HG02840 (cell line): ENCODE measurements at regions not wholly inside any gene's neighbourhood (a gene's known extent, or its start where the extent isn't known, plus 50 kb on each side); places are given as distances from the start of the nearest gene placed in this dataset.

ENCODE experiments used
- ATAC-seq: cut with Tn5 transposase; IDR thresholded peaks from one replicate; pipeline ENCODE4 v1.9.1; 2021; ENCODE audit warnings: mild to moderate bottlenecking, moderate library complexity, moderate number of reproducible peaks; ENCODE audit not compliant: unreplicated experiment, low FRiP score

DNA sequence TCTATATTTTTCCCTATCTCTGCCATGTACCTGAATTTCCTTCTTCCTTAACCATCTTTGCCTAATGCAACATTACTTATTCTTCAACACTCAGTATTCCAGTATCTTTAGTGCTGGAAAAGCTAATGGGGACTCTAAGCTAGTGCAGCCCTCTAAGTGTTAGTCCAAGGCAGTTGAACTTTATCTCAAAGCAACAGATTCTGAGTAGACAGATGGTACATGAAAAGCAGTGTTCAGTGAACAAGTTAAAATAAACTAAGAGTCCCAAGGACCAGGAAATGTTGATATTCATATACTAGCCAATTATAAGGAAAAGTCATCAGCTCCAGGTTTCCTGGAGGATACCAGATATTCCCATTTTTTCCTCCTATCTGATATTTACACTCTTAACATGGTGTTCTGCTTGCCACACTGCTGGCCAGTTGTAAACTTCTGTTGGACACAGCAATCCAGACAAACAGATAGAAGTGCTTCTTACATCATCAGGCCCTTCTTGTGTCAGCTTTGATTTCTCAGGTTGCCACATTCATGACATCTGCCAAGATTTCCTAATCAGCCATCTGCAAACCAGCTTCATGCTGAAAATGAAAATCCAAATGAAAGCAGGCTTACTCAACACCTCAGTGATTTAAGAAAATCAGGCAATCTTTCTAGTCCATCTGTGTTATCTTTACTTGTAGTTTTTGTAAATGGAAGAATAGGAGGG, 255.9 kb upstream of the POU2AF2 start:
- no peak for ATAC-seq

DNA sequence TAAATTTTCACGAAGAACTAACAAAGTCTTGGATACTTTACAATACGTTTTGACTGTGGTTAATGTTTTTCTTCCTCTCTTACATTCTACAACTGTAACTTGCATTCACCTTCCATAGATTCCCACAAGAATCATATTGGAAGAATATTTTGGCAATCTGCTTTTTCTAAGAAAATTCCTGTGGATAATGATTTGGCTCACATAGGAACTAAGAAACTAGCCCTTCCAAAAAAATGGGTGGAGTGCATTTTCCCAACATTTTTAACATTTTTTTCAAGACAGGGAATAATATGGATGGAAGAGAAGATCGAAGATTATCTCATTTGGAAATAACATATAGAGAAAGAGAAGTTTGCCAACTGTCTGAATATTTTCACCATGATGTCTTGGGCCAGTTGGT, 256.9 kb upstream of the POU2AF2 start:
- ATAC-seq, result no peak

DNA sequence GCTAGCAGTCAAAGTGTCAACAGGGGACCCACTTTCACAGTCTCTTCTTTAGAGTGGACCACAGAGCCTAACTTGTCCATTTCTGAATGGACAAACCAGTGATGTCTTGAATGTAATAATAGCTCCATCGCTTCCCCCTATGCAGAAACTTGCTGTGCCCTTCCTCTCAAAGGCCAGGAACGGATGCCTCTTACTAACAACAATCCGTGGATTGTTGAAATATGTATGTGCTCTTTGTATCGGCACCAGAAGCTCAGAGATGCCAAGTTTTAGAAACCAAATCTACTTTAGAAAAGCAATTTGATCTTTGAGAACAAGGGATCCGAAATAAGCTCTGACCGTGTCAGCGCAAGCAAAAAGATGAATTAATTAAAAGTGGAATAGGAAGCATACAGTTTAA, 259.5 kb upstream of the POU2AF2 start:
- no peak for ATAC-seq

DNA sequence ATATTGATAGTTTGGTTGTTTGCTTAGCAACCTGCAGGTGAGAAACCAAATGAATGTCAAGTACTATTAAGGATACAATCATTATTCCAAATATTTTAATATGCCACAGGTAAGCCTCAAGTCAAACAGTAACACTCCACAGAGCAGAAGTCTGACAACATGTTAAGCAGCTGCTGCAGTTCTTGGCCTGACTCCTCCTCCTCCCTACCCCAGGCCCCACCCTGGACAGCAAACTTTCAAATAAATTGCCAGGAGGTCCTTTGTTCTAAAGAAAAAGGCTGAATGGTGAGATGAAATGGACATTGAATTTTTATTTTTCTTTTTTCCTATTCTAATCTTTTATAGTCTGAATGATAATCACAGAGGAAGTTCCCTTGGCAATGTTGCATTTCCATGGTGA, 260.0 kb upstream of the POU2AF2 start:
- ATAC-seq, result no peak

DNA sequence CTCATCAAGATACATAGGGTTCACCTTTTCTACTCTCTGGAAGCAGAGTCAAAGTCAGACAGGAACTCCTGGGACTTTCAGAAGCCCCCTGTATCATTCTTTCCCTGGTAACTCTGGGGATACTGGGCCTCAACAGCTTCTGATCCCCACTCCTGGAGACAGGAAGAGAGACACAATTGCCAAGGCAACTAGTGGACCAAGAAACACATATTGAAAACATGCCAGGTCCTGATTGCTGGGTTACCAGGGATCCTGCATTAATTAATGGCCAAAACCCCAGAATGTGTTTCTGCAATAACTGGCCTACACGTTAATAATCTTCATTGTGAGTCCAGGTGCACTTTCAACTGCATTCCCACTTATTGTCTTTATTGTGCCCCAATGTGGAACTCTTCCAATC, 260.8 kb upstream of the POU2AF2 start:
- ATAC-seq, result no peak

DNA sequence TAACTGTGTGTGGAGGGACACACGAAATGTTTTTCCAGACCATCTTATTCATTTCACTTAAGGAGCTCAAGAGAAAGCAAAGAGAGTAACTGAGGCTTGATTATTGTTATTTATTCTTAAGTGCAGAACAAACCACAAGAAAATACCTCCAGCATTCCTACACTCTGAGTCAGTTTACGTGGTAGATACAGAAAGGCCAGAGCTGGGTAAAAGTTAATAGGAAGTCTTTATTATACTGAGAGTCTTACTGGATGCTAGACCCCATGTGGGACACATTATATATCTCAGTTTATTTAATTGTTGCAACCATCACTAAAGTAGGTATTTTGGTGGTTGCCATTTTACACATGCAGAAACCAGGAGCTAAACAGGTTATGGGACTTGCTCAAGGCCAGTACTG, 261.4 kb upstream of the POU2AF2 start:
- no peak for ATAC-seq

GRCh38 chr11:110982214-110982613, 263.3 kb upstream of the POU2AF2 start:
- no peak for ATAC-seq

DNA sequence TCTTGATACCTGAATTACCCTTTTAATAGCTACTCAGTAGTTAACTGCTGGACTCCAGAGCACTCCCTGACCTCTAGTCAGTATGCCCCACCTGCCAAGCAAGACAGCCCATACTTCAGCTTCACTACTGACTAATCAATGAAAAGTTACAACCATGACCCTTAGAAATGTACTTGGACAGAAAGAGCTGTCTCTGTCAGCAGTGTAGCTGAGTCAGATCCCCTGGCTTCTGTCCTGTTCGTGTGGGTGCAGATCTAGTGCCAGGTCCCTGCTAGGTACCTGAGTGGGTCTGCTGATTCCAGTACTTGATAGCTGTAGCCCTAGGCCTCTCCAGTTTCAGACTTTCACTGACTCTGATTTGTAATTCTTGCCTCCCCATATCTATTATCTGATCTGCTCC, 265.8 kb upstream of the POU2AF2 start:
- ATAC-seq, result no peak

GRCh38 chr11:110977661-110978060, 265.4 kb upstream of the ARHGAP20 start:
- ATAC-seq, result no peak

- no peak for ATAC-seq
These were observed 262.5 kb upstream of the ARHGAP20 start for GRCh38 chr11:110974731-110975130.

DNA sequence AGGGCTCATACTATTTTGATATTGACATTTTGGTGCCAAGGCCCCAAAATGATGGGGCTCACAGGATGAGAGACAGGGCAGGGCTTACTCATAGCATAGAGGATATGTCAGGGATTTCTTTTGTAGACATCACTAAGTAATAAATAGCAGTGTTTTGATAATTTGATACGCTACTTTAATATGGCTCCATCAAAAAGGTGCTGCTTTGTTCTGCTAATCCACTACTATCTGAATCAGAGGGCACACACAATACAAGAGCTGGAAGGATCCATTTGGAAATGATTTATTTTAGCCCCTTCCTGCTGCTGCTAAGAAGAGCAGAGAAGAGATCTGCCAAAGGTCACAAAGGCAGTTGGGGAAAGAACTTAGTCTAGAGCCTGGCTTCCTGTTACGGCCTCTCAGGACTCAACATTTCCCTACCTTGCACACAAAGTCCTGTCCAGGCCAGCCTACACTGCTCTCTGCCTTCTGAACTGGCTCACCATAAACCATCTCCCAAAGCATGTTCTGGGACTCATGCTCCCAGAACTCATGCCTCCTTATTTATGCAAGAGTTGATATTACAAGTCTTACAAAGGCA, 261.3 kb upstream of the ARHGAP20 start:
- ATAC-seq, result no peak

DNA sequence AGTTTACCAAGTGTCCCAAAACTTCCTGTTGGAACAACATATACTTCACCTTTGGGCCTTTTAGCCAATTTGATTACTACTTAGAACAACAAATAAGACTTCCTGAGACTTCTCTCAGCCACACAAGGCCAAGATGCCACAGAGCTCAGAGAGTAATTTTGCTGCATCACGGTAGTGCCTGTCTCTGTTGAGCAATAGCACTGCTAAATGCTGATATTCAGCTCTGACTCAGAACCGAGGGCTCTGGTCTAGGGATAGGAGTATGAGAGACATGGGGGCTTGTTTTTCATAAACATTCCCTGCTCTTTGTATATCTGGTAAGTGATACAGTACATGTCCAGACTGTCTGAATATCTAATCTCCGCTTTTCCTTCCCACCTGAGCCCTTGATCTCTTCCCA, 260.4 kb upstream of the ARHGAP20 start:
- ATAC-seq, result no peak

DNA sequence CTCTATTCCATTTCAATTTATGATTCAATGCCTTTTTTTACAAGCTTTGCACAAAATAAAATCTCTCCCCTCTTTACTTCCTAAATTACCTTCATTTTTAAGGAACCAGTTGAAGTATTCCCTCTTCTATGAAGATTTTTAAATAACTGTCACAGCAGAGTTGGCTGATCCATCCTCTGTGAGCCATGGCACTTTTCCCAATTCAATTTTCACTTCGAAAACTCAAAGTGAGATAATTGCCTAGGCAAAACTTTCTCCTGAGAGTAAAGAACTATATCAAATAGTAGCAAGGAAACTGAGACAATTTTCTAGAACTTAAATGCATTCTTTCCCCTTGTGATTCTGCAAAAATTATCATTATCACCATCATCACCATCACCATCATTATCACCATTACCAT, 259.9 kb upstream of the ARHGAP20 start:
- ATAC-seq, result no peak

GRCh38 chr11:110971140-110971539, 258.9 kb upstream of the ARHGAP20 start:
- no peak for ATAC-seq

GRCh38 chr11:110968348-110969062, 256.3 kb upstream of the ARHGAP20 start:
- ATAC-seq, result no peak

- ATAC-seq, result no peak
These were observed 253.9 kb upstream of the ARHGAP20 start for GRCh38 chr11:110966131-110966530.

- no peak for ATAC-seq
These were observed 250.7 kb upstream of the ARHGAP20 start for GRCh38 chr11:110962921-110963320.

GRCh38 chr11:110960167-110960566, 247.9 kb upstream of the ARHGAP20 start:
- ATAC-seq, result no peak

DNA sequence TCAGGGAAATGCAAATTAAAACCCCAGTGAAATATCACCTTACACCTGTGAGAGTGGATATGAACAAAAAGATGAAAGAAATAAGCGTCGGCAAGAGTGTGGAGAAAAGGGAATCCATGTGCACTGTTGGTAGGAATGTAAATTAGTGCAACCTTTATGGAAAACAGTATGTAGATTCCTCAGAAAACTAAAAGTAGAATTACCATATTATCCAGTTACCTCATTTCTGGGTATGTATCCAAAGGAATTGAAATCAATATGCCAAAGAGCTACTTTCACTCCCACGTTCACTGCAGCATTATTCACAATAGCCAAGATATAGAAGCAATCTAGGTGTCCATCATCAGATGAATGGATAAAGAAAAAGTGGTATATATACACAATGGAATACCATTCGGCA, 246.0 kb upstream of the ARHGAP20 start:
- ATAC-seq, result no peak

- ATAC-seq, result no peak
These were observed 243.5 kb upstream of the ARHGAP20 start for GRCh38 chr11:110955776-110956175.

DNA sequence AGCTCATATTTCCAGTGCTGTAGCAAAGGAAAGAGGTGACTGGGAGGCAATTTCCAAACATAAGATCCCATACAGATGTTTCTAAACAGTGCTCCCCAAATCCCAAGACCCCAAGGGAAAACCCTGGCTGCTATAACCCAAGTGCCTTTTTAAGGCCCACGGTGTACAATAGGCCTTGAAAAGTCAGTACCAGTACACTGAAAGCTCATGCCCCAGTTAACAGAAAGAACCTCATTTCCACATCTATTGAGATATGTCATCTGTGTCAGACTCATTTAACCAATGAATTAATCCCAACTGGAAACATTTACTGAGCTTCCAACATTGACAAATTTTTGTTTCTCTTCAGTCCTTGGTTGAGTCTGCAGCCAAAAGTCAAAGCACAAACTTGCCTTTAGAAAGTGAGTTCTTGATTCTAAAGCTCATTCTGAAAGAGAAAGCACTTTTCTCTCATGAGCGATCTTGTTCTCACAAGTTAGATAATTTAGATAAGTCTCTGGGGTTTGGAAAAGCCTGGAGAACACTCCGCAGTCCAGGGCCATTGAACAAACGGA, 239.8 kb upstream of the ARHGAP20 start:
- no peak for ATAC-seq
